GM12874 (cell line): ENCODE measurements at regions not wholly inside any gene's neighbourhood (a gene's known extent, or its start where the extent isn't known, plus 50 kb on each side); places are given as distances from the start of the nearest gene placed in this dataset.

Source experiments
- TF ChIP-seq, protein P1 (sequence below): IDR thresholded peaks from 2 replicates; pipeline ENCODE4 v1.5.1; 2011; ENCODE audit warnings: low read depth, mild to moderate bottlenecking, control low read depth, low read length, moderate library complexity; ENCODE audit not compliant: insufficient read depth

GRCh38 chr2:186085226-186085625, 346.6 kb downstream of the FSIP2 start:
- TF ChIP-seq, protein P1, sequence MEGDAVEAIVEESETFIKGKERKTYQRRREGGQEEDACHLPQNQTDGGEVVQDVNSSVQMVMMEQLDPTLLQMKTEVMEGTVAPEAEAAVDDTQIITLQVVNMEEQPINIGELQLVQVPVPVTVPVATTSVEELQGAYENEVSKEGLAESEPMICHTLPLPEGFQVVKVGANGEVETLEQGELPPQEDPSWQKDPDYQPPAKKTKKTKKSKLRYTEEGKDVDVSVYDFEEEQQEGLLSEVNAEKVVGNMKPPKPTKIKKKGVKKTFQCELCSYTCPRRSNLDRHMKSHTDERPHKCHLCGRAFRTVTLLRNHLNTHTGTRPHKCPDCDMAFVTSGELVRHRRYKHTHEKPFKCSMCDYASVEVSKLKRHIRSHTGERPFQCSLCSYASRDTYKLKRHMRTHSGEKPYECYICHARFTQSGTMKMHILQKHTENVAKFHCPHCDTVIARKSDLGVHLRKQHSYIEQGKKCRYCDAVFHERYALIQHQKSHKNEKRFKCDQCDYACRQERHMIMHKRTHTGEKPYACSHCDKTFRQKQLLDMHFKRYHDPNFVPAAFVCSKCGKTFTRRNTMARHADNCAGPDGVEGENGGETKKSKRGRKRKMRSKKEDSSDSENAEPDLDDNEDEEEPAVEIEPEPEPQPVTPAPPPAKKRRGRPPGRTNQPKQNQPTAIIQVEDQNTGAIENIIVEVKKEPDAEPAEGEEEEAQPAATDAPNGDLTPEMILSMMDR: no peak

DNA sequence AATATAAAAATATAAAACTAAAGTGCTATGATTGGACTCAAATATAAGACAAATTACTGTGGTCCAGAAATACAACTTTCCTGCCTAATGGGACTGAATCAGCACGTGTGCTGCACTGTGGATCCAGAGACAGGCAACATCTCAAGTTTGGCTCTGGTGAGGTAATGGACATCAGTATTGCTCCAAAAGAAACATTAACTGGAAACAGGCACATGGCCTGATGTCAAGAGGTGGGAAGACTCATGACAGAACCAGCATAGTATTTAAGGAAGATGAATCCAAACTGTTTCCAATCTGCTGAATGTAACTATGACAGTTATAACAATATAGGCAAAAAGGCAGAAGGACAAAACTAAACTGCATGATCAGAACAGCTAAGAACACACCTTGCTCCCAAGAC, 354.6 kb downstream of the FSIP2 start:
- TF ChIP-seq, protein P1: no peak

DNA sequence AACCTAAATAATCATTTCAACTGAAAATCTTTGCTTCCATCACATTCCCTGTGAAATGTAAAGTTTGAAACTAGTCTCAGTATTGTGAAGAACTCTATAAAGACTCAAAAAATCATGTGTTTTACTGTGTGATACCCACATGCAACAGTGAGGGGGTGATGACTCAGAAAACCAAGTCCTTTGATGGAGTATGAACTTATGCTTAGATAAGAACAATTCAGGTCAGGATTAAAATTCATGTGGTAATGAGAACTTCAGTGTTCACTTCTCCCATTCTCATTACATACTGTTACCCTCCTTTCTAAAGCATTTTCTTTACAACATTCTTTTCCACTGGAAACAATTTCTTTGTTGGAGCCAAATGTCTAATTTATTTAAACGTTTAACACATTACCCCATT, 360.2 kb downstream of the FSIP2 start:
- TF ChIP-seq, protein P1: no peak

DNA sequence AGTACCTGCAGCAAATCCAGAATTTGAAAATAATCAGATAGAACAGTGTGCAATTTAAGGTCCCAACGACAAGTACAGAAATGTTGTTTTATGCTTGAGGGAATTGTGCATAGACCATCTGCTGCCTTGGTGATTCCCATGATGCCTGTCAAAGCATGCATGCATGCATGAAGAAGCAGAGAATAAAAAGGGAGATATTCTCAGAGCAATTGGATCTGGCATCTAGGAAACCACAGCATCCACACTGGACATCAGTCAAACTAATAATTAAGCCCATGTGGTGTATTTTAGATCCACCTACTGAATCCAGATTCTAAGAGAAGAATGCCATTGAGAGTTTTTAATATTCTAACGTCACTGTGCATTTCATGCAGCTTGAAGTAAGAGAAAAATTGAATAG, 361.2 kb downstream of the FSIP2 start:
- TF ChIP-seq, protein P1: no peak

- TF ChIP-seq, protein P1: no peak
These were observed 362.0 kb downstream of the FSIP2 start for GRCh38 chr2:186100636-186101035.

DNA sequence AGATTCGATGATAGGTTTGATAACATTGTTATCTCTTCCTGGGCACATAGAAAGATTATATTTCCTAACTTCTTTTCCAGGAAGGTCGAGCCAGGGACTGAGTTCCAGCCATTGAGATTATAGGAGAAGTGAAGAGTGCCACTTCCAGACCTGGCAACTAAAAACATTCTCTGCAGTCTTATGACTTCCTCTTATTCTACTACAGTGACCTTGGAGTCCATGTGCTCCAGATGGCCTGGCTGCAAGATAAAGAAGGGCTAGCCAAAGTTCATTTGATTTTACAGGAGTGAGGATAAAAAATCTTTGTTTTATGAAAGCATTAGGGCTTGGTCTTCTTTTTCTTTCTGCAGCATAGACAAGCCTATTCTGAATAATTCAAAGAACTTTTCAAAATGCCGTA, 363.0 kb downstream of the FSIP2 start:
- TF ChIP-seq, protein P1: no peak

GRCh38 chr2:186103276-186103675, 364.7 kb downstream of the FSIP2 start:
- TF ChIP-seq, protein P1: no peak
